ENCODE measurements at regions not wholly inside any gene's neighbourhood (a gene's known extent, or its start where the extent isn't known, plus 50 kb on each side); places are given as distances from the start of the nearest gene placed in this dataset.
A peak's percentile ranks its signal among the peaks of the same experiment; 100 is the strongest.
"Not testable (repeated sequence)": the region's sequence is repeated elsewhere in the genome, so short reads cannot be mapped to it uniquely, and the experiment has no call there.

DNA sequence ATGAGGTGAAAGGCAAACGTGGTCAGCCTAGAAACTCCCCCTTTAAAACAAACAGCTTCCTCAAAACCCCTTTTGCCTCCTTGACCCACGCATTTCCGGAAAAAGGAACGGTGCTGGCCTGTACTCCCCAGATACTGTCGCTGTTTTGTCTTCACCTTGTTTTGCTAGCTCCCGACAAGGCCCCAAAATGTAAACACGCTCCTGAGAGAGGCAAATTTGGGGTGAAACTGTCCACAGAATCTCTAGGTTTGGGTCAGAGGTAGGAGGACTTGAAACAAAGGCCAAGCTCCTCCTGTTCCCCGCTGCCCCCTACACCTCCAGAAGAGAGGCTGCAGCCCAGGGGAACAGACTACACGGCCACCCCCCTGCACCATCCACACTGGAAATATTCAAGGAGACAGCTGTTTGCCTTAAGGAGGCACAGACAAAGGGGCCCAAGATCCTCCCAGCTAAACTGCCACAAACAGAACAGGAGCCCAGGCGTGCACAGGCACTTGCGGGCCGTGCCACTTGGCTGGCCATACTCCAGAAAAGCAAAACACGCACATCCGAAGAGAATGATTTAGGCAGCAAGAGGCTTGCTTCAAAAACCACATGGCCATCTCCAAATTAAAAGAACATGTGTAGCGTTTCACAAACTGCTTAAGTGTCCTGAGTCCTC lies 160.5 kb upstream of the GRK3 start:
- H3K4me1 ChIP-seq (ENCODE audit: control insufficient read depth, insufficient read depth, low read length), result peaks cover 39% of the 10 kb centered on the region
- H3K9me3 ChIP-seq (ENCODE audit: control insufficient read depth, low read length), result no peaks in the 10 kb centered on the region
- no peaks in the 10 kb centered on the region for H3K27me3 ChIP-seq (ENCODE audit: control insufficient read depth, insufficient read depth, low read length)
- H3K36me3 ChIP-seq (ENCODE audit: control insufficient read depth, insufficient read depth, low read length), result no peaks in the 10 kb centered on the region
- H3K4me3 ChIP-seq (ENCODE audit: low read length), result peak overlapping the region; percentile 55
- H3K9ac ChIP-seq (ENCODE audit: low read length), result peak overlapping the region; percentile 62

DNA sequence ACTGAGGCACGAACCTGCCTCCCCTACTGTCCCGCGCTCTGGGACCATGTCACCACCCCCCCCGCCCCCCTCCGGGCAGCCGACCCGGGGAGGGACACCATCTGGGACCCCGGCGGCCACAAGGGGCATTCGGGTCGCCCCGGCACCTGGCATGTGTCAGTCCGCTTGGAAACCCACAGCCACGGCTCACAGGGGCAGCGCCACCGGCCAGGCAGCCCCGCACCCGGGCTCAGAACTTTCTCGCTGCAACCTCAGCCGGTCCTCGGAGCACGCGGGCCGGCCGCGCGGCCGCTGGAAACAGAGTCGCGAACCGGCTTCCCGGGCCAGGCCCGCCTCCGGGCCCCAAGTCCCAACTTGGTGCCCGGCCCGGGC lies 159.9 kb upstream of the GRK3 start:
- Histone ChIP-seq H3K9ac (ENCODE audit: low read length) (peak overlapping the region; percentile 62), H3K4me1 (ENCODE audit: control insufficient read depth, insufficient read depth, low read length) (peaks cover 39% of the 10 kb centered on the region), H3K36me3 (ENCODE audit: control insufficient read depth, insufficient read depth, low read length) (no peaks in the 10 kb centered on the region)

DNA sequence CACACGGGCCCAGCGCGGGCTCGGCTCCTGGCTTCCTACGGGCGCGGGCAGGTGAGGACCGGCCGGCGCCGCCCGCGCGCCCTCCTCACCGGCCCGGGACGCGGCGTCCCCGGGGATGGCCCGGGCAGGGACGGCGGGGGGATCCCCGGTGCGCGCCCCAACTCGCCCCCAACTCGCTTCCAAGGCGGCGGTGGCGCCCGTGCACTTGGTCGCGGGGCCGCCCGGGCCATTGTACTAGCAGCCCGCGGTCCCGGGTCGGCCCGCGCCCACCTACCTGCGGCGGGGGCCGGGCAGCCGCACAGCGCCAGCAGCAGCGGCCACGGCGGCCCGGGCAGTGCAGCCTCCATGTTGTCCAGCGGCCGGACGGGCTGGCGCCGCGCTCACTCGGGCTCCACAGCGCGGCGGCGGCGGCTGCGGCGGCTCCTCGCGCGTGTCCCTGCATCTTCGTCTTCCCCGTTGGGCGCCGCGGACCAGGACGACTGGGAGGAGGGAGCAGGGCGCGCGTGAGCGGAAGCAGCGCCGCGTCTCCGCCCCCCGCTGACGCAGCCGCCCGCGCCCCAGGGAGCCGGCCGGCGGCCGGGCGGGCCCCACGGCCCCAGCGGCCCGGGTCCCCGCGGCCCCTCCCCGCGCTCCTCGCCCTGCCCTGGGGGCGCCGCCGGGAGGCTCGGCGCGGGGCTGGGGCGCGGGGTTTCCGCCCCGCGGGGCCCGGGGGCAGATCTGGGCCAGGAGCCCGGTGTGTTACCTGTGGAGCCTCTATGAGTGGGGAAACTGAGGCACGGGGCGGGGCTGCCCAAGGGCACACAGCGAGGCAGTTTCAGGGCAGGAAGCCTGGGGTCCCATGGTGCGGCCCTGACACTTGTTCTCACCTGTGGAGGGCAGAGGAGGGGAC lies 159.3 kb upstream of the GRK3 start:
- no peaks in the 10 kb centered on the region for H3K9me3 ChIP-seq (ENCODE audit: control insufficient read depth, low read length)
- no peaks in the 10 kb centered on the region for H3K36me3 ChIP-seq (ENCODE audit: control insufficient read depth, insufficient read depth, low read length)
- H3K9ac ChIP-seq (ENCODE audit: low read length), result peak overlapping the region; percentile 87
- H3K4me1 ChIP-seq (ENCODE audit: control insufficient read depth, insufficient read depth, low read length), result peaks cover 39% of the 10 kb centered on the region
- H3K27me3 ChIP-seq (ENCODE audit: control insufficient read depth, insufficient read depth, low read length), result no peaks in the 10 kb centered on the region
- H3K4me3 ChIP-seq (ENCODE audit: low read length), result peak overlapping the region; percentile 55

More for the DNA sequence above, 159.9 kb upstream of the GRK3 start:
- no peaks in the 10 kb centered on the region for H3K27me3 ChIP-seq (ENCODE audit: control insufficient read depth, insufficient read depth, low read length)
- no peaks in the 10 kb centered on the region for H3K9me3 ChIP-seq (ENCODE audit: control insufficient read depth, low read length)
- H3K4me3 ChIP-seq (ENCODE audit: low read length), result peak overlapping the region; percentile 55

DNA sequence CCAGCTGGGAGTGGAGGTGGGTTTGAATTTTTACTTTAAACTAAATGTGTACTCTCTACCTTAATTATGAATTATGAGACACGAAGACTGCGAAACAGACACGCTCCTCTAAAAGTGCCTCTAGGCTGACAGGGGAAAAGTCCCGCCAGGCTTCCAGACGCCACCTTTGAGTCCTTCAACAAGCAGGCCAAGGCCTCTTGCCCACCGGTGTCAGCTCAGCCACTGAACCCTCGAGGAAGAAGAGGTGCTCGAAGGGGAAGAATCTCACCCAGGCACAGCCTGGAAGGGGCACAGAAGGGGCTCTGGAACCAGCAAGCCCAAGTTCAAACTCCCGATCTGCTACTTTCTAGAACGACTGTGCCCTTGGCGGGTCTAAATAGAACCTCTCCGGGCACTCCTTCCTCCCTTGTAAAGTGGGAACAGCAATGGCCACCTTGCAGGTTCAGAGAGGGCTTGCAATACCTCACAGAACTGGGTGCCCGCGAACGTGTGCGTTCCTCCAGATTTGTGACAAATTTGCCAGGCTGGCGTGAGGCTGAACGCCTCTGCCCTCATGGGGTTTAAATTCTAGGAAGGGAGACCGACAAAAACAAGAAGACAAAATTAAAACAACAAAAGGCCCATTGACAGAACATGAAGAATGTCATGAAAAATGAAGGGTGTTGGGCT lies 158.5 kb upstream of the GRK3 start:
- H3K4me3 ChIP-seq (ENCODE audit: low read length), result no peak overlapping the region
- H3K4me1 ChIP-seq (ENCODE audit: control insufficient read depth, insufficient read depth, low read length), result peaks cover 31% of the 10 kb centered on the region
- H3K36me3 ChIP-seq (ENCODE audit: control insufficient read depth, insufficient read depth, low read length), result no peaks in the 10 kb centered on the region
- H3K9me3 ChIP-seq (ENCODE audit: control insufficient read depth, low read length), result no peaks in the 10 kb centered on the region
- H3K9ac ChIP-seq (ENCODE audit: low read length), result peak overlapping the region; percentile 87
- H3K27me3 ChIP-seq (ENCODE audit: control insufficient read depth, insufficient read depth, low read length), result no peaks in the 10 kb centered on the region

DNA sequence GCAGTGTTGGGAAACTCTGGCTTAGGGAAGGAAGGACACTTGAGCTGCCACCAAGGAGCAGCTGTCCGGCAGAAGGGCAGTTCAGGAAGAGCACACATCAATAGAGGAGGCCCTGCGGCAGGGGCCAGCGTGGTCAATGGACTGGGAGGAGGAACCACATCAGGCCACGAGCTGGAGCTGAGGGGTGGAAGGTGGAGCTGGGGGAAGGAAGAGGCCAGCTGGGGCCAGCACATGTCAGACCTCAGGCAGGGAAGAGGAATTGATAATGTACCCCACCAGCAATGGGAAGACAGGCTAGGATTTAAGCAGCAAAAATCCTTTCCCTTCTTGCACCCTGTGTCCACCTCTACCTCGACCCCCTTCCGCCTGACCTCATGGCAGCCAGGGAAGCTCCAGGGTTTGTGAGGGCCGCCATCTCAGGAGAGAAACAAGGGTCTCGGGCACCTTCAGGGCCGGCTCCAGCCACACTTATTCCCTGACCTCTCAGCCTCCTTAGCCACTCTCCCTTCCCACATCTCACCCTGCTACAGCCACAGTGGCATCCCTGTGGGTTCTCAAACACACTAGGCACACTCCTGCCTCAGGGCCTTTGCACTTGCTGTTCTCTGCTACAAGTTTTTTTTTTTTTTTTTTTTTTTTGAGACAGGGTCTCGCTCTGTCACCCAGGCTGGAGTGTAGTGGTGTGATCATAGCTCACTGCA lies 157.8 kb upstream of the GRK3 start:
- Histone ChIP-seq H3K4me1 (ENCODE audit: control insufficient read depth, insufficient read depth, low read length) (peaks cover 29% of the 10 kb centered on the region), H3K36me3 (ENCODE audit: control insufficient read depth, insufficient read depth, low read length) (no peaks in the 10 kb centered on the region), H3K27me3 (ENCODE audit: control insufficient read depth, insufficient read depth, low read length) (no peaks in the 10 kb centered on the region), H3K9ac (ENCODE audit: low read length) (no peak overlapping the region), H3K9me3 (ENCODE audit: control insufficient read depth, low read length) (no peaks in the 10 kb centered on the region), H3K4me3 (ENCODE audit: low read length) (no peak overlapping the region)

DNA sequence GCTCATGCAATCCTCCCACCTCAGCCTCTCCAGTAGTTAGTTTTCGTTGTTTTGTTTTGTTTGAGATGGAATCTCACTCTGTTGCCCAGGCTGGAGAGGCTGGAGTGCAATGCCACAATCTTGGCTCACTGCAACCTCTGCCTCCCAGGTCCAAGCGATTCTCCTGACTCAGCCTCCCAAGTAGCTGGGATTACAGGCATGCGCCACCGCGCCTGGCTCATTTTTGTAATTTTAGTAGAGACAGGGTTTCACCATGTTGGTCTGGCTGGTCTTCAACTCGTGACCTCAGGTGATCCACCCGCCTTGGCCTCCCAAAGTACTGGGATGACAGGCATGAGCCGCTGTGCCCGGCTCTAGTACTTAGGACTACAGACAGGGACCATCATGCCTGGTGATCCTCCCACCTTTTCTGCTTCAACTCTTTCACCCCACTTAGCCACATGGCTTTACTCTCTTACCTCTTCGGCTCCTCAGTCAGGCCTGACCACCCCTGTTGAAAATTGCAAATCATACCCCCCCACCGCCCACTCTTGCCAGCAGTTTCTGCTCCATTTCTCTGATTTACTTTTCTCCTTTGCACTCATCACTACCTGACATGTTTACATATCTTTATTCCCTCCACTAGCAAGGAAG lies 157.1 kb upstream of the GRK3 start:
- no peaks in the 10 kb centered on the region for H3K9me3 ChIP-seq (ENCODE audit: control insufficient read depth, low read length)
- no peaks in the 10 kb centered on the region for H3K27me3 ChIP-seq (ENCODE audit: control insufficient read depth, insufficient read depth, low read length)
- no peaks in the 10 kb centered on the region for H3K36me3 ChIP-seq (ENCODE audit: control insufficient read depth, insufficient read depth, low read length)
- peaks cover 26% of the 10 kb centered on the region for H3K4me1 ChIP-seq (ENCODE audit: control insufficient read depth, insufficient read depth, low read length)
- no peak overlapping the region for H3K4me3 ChIP-seq (ENCODE audit: low read length)
- H3K9ac ChIP-seq (ENCODE audit: low read length), result no peak overlapping the region

DNA sequence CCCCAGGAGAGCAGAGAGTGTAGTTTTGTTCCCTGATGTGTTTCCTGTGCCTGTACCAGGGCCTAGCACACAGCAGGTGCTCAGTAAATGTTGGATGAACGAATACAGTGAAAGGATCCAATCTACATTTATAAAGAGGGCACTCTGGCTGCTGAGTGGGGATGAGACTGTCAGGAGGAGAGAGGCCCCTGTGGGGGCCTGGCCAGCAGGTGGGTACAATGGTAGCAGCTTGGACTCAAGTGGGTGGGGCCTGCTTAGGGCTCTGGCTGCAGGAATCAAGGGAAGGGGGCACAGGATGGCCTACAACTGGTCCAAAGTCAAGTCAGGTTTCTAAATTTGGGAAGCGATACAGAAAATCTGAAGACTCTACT lies 156.6 kb upstream of the GRK3 start:
- Histone ChIP-seq H3K4me3 (ENCODE audit: low read length) (no peak overlapping the region), H3K36me3 (ENCODE audit: control insufficient read depth, insufficient read depth, low read length) (no peaks in the 10 kb centered on the region), H3K4me1 (ENCODE audit: control insufficient read depth, insufficient read depth, low read length) (peaks cover 21% of the 10 kb centered on the region), H3K27me3 (ENCODE audit: control insufficient read depth, insufficient read depth, low read length) (no peaks in the 10 kb centered on the region), H3K9ac (ENCODE audit: low read length) (no peak overlapping the region), H3K9me3 (ENCODE audit: control insufficient read depth, low read length) (no peaks in the 10 kb centered on the region)

DNA sequence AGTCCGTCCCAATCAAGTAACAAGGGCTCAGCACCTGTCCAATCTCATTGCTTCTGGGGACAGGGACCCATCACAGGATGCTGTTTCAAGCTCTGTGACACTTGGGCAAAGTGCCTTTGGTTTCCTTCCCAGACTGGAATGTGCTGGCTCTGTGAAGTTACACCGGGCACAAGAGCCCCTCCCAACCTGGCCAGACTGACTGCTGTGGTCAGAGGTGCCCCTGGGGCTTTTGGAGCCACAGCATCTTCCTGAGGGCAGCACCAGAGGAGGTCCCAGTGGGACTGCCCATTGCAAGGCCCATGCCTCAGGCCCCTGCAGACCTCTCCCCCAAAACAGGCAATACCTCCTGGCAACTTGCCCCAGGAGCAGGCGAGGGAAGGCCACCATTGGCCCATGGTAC lies 155.2 kb upstream of the GRK3 start:
- peaks cover 7% of the 10 kb centered on the region for H3K4me1 ChIP-seq (ENCODE audit: control insufficient read depth, insufficient read depth, low read length)
- no peaks in the 10 kb centered on the region for H3K36me3 ChIP-seq (ENCODE audit: control insufficient read depth, insufficient read depth, low read length)
- no peak overlapping the region for H3K4me3 ChIP-seq (ENCODE audit: low read length)
- H3K9ac ChIP-seq (ENCODE audit: low read length), result no peak overlapping the region
- H3K9me3 ChIP-seq (ENCODE audit: control insufficient read depth, low read length), result no peaks in the 10 kb centered on the region
- H3K27me3 ChIP-seq (ENCODE audit: control insufficient read depth, insufficient read depth, low read length), result no peaks in the 10 kb centered on the region

DNA sequence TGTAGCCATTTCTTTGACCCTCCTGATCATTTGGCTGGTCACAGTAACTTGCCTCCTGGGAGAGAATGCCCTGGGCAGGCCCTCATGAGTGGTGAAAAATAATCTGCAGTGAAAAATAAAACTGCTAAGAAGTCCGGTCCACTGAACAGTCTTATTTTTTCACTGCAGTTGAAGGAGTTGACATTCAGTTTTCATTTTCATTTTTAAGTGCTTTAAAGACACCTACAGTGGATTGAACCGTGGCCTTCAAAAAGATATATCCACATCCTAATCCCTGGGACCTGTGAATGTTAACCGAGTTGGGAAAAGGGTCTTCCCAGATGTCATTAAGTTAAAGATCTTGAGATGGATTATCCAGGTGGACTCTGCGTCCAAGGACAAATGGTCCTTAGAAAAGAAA lies 153.6 kb upstream of the GRK3 start:
- Histone ChIP-seq H3K4me1 (ENCODE audit: control insufficient read depth, insufficient read depth, low read length) (peaks cover 2% of the 10 kb centered on the region), H3K9ac (ENCODE audit: low read length) (peak overlapping the region; percentile 6), H3K36me3 (ENCODE audit: control insufficient read depth, insufficient read depth, low read length) (no peaks in the 10 kb centered on the region), H3K27me3 (ENCODE audit: control insufficient read depth, insufficient read depth, low read length) (no peaks in the 10 kb centered on the region), H3K9me3 (ENCODE audit: control insufficient read depth, low read length) (no peaks in the 10 kb centered on the region), H3K4me3 (ENCODE audit: low read length) (no peak overlapping the region)

DNA sequence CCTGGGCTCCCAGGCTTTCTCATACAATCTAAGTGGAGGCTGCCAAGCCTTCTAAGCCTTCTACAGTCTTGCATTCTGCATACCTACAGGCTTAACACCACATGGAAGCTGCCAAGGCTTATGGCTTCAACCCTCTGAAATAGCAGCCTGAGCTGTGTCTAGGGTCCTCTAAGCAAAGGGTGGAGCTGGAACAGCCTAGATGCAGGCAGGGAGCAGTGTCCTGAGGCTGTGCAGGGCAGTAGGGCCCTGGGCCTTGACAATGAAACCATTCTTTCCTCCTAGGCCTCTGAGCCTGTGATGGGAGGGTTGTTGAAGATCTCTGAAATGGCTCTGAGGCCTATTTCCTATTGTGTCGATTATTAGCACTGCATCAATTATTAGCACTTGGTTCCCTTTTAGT lies 150.9 kb upstream of the GRK3 start:
- H3K4me1 ChIP-seq (ENCODE audit: control insufficient read depth, insufficient read depth, low read length), result no peaks in the 10 kb centered on the region
- no peaks in the 10 kb centered on the region for H3K36me3 ChIP-seq (ENCODE audit: control insufficient read depth, insufficient read depth, low read length)
- no peaks in the 10 kb centered on the region for H3K27me3 ChIP-seq (ENCODE audit: control insufficient read depth, insufficient read depth, low read length)
- H3K9ac ChIP-seq (ENCODE audit: low read length), result no peak overlapping the region
- no peaks in the 10 kb centered on the region for H3K9me3 ChIP-seq (ENCODE audit: control insufficient read depth, low read length)
- H3K4me3 ChIP-seq (ENCODE audit: low read length), result no peak overlapping the region

DNA sequence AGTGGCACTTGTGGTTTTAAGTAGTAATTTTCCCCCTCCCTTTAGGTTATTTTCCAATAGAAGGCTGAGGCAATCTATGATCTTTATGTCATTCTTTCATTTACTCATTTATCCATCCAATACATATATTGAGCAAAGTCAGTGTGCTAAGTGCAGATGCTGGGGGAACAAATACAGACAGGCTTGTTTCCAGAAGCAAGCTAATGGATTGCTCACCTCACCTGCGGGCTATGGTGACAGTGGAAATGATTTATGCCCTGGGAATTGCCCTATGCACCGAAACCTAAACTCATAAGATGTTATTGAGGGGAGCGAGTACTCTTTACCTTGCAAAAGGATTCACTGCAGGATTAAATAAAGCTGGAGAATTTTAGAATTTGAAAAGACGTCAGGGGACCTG lies 148.7 kb upstream of the GRK3 start:
- not testable (repeated sequence) for H3K9ac ChIP-seq (ENCODE audit: low read length); H3K36me3 ChIP-seq (ENCODE audit: control insufficient read depth, insufficient read depth, low read length); H3K4me3 ChIP-seq (ENCODE audit: low read length); H3K9me3 ChIP-seq (ENCODE audit: control insufficient read depth, low read length)
- peaks cover 13% of the 10 kb centered on the region for H3K27me3 ChIP-seq (ENCODE audit: control insufficient read depth, insufficient read depth, low read length)
- peaks cover 15% of the 10 kb centered on the region for H3K4me1 ChIP-seq (ENCODE audit: control insufficient read depth, insufficient read depth, low read length)

Measured in mucosa of stomach (tissue), 1 donor.